Endodermal cell (in vitro differentiated cells): ENCODE measurements at regions not wholly inside any gene's neighbourhood (a gene's known extent, or its start where the extent isn't known, plus 50 kb on each side); places are given as distances from the start of the nearest gene placed in this dataset.

Experiments
- DNase-seq: peaks from one replicate; pipeline ENCODE4 v3.0.0-alpha.2; 2017
- H3K27ac ChIP-seq: 2 replicates; pipeline ENCODE4 v1.5.1; 2013; ENCODE audit warnings: mild to moderate bottlenecking, low read depth, low read length, moderate library complexity
- H3K27me3 ChIP-seq: 2 replicates; pipeline ENCODE4 v1.6.1; 2013; ENCODE audit warnings: mild to moderate bottlenecking, low read length, moderate library complexity; ENCODE audit not compliant: insufficient read depth, control insufficient read depth, poor library complexity, severe bottlenecking
- H3K36me3 ChIP-seq: 2 replicates; pipeline ENCODE4 v1.7.0; 2013; ENCODE audit warnings: mild to moderate bottlenecking, low read length, moderate library complexity; ENCODE audit not compliant: control insufficient read depth, insufficient read depth
- H3K4me1 ChIP-seq: one replicate; pipeline ENCODE4 v1.7.0; 2013; ENCODE audit warnings: low read length; ENCODE audit not compliant: control insufficient read depth, insufficient read depth
- H3K4me3 ChIP-seq: 2 replicates; pipeline ENCODE4 v1.5.1; 2013; ENCODE audit warnings: mild to moderate bottlenecking, low read length, moderate library complexity
- H3K9ac ChIP-seq: 2 replicates; pipeline ENCODE4 v1.6.1; 2013; ENCODE audit warnings: mild to moderate bottlenecking, low read length, moderate library complexity; ENCODE audit not compliant: poor library complexity, severe bottlenecking; ENCODE audit errors: extremely low read depth
- H3K9me3 ChIP-seq: 2 replicates; pipeline ENCODE4 v1.6.1; 2013; ENCODE audit warnings: mild to moderate bottlenecking, low read length, moderate library complexity; ENCODE audit not compliant: control insufficient read depth
- H3K27ac Mint-ChIP-seq: 2 replicates; pipeline ENCODE4 v1.8.0; 2020; ENCODE audit warnings: mixed read lengths
- H3K27me3 Mint-ChIP-seq: 2 replicates; pipeline ENCODE4 v1.8.0; 2021; ENCODE audit warnings: mild to moderate bottlenecking, mixed read lengths; ENCODE audit not compliant: insufficient read depth
- H3K36me3 Mint-ChIP-seq: 2 replicates; pipeline ENCODE4 v1.8.0; 2020; ENCODE audit warnings: low read depth, mixed read lengths
- H3K4me1 Mint-ChIP-seq: 2 replicates; pipeline ENCODE4 v1.8.0; 2020; ENCODE audit warnings: mixed read lengths
- H3K4me3 Mint-ChIP-seq: 2 replicates; pipeline ENCODE4 v1.8.0; 2020; ENCODE audit warnings: mild to moderate bottlenecking, moderate library complexity, mixed read lengths
- H3K9me3 Mint-ChIP-seq: 2 replicates; pipeline ENCODE4 v1.8.0; 2020; ENCODE audit warnings: mild to moderate bottlenecking, mixed read lengths
- WGBS, 2 experiments: methylation state at CpG; one replicate each; pipeline versions ENCODE4 v1.1.5 to v1.1.7; 2013; ENCODE audit warnings: missing lambda C conversion rate in 2 of 2, mixed read lengths in 1 of 2; ENCODE audit not compliant: insufficient coverage in 1 of 2, insufficient read length in 1 of 2; 5-methylcytosine and 5-hydroxymethylcytosine counted together
- TF ChIP-seq, protein P1 (sequence below): fragments of 200-600 bp; sonication (generic); conservative IDR thresholded peaks from 2 replicates; pipeline ENCODE4 v1.5.0; 2021; ENCODE audit warnings: antibody characterized with exemption, mild to moderate bottlenecking

DNA sequence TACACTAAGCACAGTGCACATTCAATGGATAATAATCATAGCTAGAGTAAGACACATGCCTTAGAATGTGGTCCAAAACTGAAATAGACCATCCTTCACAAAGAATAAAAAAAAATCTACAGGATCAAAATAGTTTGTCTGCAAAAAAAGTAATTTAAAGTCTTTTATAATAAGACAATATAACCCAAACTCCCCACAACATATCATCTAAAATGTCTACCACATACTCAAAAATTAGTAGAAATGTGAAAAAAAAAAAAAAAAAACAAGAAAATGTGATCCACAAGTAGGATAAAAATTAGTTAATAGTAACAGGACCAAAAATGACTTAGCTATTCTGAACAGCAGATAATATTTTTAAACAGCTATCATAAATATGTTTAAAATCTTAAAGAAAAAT lies 557.2 kb upstream of the ARID1B start:
- H3K4me1 ChIP-seq, result no peaks in the 10 kb centered on the region
- no peaks in the 10 kb centered on the region for H3K36me3 ChIP-seq
- TF ChIP-seq, protein P1, sequence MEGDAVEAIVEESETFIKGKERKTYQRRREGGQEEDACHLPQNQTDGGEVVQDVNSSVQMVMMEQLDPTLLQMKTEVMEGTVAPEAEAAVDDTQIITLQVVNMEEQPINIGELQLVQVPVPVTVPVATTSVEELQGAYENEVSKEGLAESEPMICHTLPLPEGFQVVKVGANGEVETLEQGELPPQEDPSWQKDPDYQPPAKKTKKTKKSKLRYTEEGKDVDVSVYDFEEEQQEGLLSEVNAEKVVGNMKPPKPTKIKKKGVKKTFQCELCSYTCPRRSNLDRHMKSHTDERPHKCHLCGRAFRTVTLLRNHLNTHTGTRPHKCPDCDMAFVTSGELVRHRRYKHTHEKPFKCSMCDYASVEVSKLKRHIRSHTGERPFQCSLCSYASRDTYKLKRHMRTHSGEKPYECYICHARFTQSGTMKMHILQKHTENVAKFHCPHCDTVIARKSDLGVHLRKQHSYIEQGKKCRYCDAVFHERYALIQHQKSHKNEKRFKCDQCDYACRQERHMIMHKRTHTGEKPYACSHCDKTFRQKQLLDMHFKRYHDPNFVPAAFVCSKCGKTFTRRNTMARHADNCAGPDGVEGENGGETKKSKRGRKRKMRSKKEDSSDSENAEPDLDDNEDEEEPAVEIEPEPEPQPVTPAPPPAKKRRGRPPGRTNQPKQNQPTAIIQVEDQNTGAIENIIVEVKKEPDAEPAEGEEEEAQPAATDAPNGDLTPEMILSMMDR, result no peak
- H3K27ac ChIP-seq, result no peak overlapping the region
- no peak overlapping the region for H3K9ac ChIP-seq
- no peak for DNase-seq
- no peak overlapping the region for H3K27ac Mint-ChIP-seq
- no peaks in the 10 kb centered on the region for H3K4me1 Mint-ChIP-seq
- no peaks in the 10 kb centered on the region for H3K27me3 Mint-ChIP-seq
- H3K36me3 Mint-ChIP-seq, result no peaks in the 10 kb centered on the region
- no peak overlapping the region for H3K4me3 Mint-ChIP-seq
- H3K9me3 Mint-ChIP-seq, result no peaks in the 10 kb centered on the region
- H3K9me3 ChIP-seq, result no peaks in the 10 kb centered on the region
- H3K4me3 ChIP-seq, result no peak overlapping the region
- H3K27me3 ChIP-seq, result no peaks in the 10 kb centered on the region

DNA sequence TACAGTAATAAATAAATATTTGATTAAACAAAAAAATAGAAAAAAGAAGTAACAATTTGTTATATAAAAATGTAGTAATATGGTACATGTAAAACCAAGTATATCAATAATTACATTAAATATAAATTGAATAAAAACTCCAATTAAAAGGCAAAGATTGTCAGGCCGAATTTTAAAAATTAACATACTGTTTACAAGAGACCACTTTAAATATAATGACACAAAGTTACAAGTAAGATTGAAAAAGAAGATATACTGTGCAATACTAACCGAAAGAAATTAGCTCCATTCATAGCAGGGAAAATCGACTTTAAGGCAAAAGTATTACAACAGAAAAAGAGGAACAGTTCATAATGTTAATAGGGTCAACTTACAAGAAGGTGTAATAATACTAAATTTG lies 571.5 kb upstream of the ARID1B start:
- Histone ChIP-seq H3K9me3 (peaks cover 4% of the 10 kb centered on the region), H3K27ac (no peak overlapping the region), H3K4me3 (no peak overlapping the region), H3K27me3 (no peaks in the 10 kb centered on the region), H3K36me3 (no peaks in the 10 kb centered on the region), H3K4me1 (no peaks in the 10 kb centered on the region), H3K9ac (no peak overlapping the region)
- WGBS, 2 experiments, result 58 to 87% methylated on average over 2 of the region's 3 CpGs
- no peak for DNase-seq
- Mint-ChIP-seq H3K36me3 (no peaks in the 10 kb centered on the region), H3K27me3 (no peaks in the 10 kb centered on the region), H3K4me3 (no peak overlapping the region), H3K9me3 (peaks cover 15% of the 10 kb centered on the region), H3K27ac (no peak overlapping the region), H3K4me1 (no peaks in the 10 kb centered on the region)
- TF ChIP-seq, protein P1, result no peak

DNA sequence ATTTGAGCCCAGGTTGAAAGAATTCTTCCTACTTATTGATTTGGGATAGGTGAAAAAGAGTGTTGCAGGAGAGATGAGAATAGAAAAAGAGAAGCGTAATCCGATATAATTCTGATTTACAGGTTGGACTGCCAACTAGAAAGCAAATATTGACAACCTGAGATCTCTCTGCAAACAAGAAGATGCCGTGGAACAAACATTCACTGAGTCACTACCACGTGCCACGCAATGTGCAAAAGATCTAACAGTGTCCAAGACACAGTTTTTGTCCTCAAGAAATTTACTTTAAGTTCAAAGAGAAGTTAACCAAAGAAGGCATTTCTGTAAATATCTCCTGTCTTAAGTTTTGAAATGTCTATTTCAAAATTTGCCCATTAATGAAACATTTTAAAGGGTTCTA lies 578.0 kb upstream of the ARID1B start:
- no peak overlapping the region for H3K9ac ChIP-seq
- Mint-ChIP-seq H3K27ac (no peak overlapping the region), H3K36me3 (no peaks in the 10 kb centered on the region), H3K4me1 (peaks cover 5% of the 10 kb centered on the region), H3K4me3 (no peak overlapping the region), H3K27me3 (no peaks in the 10 kb centered on the region), H3K9me3 (no peaks in the 10 kb centered on the region)
- H3K4me3 ChIP-seq, result no peak overlapping the region
- no peaks in the 10 kb centered on the region for H3K27me3 ChIP-seq
- no peaks in the 10 kb centered on the region for H3K4me1 ChIP-seq
- H3K27ac ChIP-seq, result no peak overlapping the region
- 94% methylated on average over 2 to 5 of the region's 5 CpGs for WGBS, 2 experiments
- TF ChIP-seq, protein P1, result no peak
- H3K36me3 ChIP-seq, result no peaks in the 10 kb centered on the region
- DNase-seq, result no peak
- H3K9me3 ChIP-seq, result no peaks in the 10 kb centered on the region
